ENCODE measurements at regions not wholly inside any gene's neighbourhood (a gene's known extent, or its start where the extent isn't known, plus 50 kb on each side); places are given as distances from the start of the nearest gene placed in this dataset.
"Not testable (repeated sequence)": the region's sequence is repeated elsewhere in the genome, so short reads cannot be mapped to it uniquely, and the experiment has no call there.

- no peak overlapping the region for H3K4me3 ChIP-seq (replicated peaks; ENCODE audit: low read depth, low read length)
- TF ChIP-seq CTCF (IDR thresholded peaks at IDR 0.05; ENCODE audit: low read depth, low read length, missing control alignments) = no peak
- no peak for DNase-seq (ENCODE audit: extremely low read depth, low read depth)
These were observed 59.3 kb upstream of the APCDD1L start for GRCh38 chr20:58574469-58574868.

- DNase-seq (ENCODE audit: extremely low read depth, low read depth) = no peak
These were observed 58.8 kb upstream of the APCDD1L start for GRCh38 chr20:58573986-58574385.

GRCh38 chr20:58573257-58573656, 58.1 kb upstream of the APCDD1L start:
- no peak for TF ChIP-seq CTCF (IDR thresholded peaks at IDR 0.05; ENCODE audit: low read depth, low read length, missing control alignments)
- H3K4me3 ChIP-seq (replicated peaks; ENCODE audit: low read depth, low read length) = no peak overlapping the region
- no peak for DNase-seq (ENCODE audit: extremely low read depth, low read depth)

More at GRCh38 chr20:58573986-58574385, 58.8 kb upstream of the APCDD1L start:
- no peak for TF ChIP-seq CTCF (IDR thresholded peaks at IDR 0.05; ENCODE audit: low read depth, low read length, missing control alignments)
- no peak overlapping the region for H3K4me3 ChIP-seq (replicated peaks; ENCODE audit: low read depth, low read length)

- DNase-seq (ENCODE audit: extremely low read depth, low read depth) = not testable (repeated sequence)
These were observed 57.2 kb upstream of the APCDD1L start for GRCh38 chr20:58572428-58572763.

GRCh38 chr20:58571693-58572427, 56.7 kb upstream of the APCDD1L start:
- no peak overlapping the region for H3K4me3 ChIP-seq (replicated peaks; ENCODE audit: low read depth, low read length)
- TF ChIP-seq CTCF (IDR thresholded peaks at IDR 0.05; ENCODE audit: low read depth, low read length, missing control alignments) = no peak
- peak; percentile 22 for DNase-seq (ENCODE audit: extremely low read depth, low read depth)

More at GRCh38 chr20:58572428-58572763, 57.2 kb upstream of the APCDD1L start:
- not testable (repeated sequence) for H3K4me3 ChIP-seq (replicated peaks; ENCODE audit: low read depth, low read length)

- TF ChIP-seq CTCF (IDR thresholded peaks at IDR 0.05; ENCODE audit: low read depth, low read length, missing control alignments) = no peak
- no peak for DNase-seq (ENCODE audit: extremely low read depth, low read depth)
- H3K4me3 ChIP-seq (replicated peaks; ENCODE audit: low read depth, low read length) = no peak overlapping the region
These were observed 56.1 kb upstream of the APCDD1L start for GRCh38 chr20:58571356-58571692.

GRCh38 chr20:58570204-58570859, 55.1 kb upstream of the APCDD1L start:
- H3K4me3 ChIP-seq (replicated peaks; ENCODE audit: low read depth, low read length) = no peak overlapping the region
- TF ChIP-seq CTCF (IDR thresholded peaks at IDR 0.05; ENCODE audit: low read depth, low read length, missing control alignments) = no peak
- no peak for DNase-seq (ENCODE audit: extremely low read depth, low read depth)
